Stimulated activated CD8-positive, alpha-beta memory T cell treated with anti-CD3 and anti-CD28 coated beads, Interleukin-15, amount 100 ng/mL, for 4 hours (primary cell): ENCODE measurements at regions not wholly inside any gene's neighbourhood (a gene's known extent, or its start where the extent isn't known, plus 50 kb on each side); places are given as distances from the start of the nearest gene placed in this dataset.

Experiments used
- DNase-seq, 2 donors: peaks; one replicate each; pipeline ENCODE4 v3.0.0-alpha.2; 2020; ENCODE audit warnings: low read depth in 2 of 2

DNA sequence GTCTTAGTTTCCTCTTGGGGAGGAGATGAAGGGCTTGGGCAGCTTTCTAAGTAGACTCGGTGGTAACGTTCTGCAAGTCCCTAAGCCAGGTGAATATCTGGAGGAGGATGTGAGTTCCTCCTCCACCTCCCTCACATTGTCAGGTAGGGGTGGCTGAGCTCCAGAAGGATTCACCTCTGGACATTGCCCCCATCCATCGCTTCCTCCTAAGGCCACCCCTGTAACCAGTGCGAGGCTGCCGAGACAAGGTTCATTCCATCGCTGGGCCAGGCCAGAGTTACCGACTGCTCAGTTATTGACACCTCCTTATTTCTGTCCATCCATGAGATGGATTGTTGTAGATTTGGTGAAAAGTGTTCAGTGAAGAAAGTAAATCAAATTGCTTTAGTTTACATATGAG, 334.1 kb upstream of the KLF6 start:
- no peak for DNase-seq

DNA sequence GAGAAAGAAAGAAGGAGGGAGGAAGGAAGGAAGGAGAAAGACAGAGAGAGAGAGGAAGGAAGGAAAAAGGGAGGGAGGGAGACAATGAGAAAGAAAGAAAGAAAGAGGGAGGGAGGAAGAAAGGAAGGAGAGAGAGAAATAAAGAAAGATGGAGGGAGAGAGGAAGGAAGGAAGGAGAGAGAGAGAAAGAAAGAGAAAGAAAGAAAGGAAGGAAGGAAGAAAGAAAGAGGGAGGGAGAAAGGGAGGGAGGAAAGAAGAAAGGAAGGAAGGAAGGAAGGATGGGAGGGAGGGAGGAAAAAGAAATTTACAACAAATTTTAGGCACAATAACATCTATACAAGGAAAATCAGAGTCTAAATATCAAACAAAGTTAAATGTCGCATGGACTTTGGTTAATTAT, 332.6 kb upstream of the KLF6 start:
- no peak for DNase-seq

- no peak for DNase-seq
These were observed 326.6 kb upstream of the KLF6 start for GRCh38 chr10:4111643-4112042.

DNA sequence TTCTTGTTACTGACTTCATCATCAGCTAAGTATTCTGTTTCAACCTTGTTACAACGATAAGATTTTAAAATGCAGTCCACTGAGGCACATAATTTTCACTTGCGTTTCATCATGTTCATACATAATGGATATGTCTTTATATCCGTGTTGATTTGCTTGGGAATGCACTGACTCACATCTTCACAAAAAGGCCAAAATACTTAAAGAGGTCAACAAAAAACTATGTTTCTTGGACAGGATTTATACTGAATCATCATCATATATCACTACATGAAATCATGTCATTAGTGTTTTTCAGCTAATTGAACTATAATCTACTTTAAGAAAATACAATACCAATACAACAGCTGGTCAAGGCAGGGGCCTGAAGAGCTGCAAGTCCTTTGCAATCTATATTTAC, 324.5 kb upstream of the KLF6 start:
- no peak for DNase-seq

GRCh38 chr10:4108693-4109092, 323.7 kb upstream of the KLF6 start:
- DNase-seq, result no peak

- DNase-seq, result no peak
These were observed 322.4 kb upstream of the KLF6 start for GRCh38 chr10:4107285-4107851.

DNA sequence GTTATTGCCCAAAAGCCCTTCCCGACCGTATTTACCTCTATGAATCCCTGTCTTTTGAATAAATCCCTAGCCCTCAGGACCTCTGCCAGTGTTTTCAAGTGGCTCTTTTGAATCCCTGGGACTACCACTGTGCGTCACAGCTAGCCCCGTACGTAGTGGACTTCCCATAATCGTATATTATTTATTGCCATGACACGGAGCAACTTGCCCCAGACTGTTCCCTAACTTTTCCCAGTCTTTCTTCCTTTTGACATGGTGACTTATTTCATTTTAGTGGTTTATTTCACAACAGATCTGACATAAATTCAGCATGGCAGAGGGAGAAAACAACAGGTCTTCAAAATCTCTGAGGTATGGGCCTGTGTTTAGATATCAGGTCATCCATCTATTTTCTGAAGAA, 318.6 kb upstream of the KLF6 start:
- no peak for DNase-seq

GRCh38 chr10:4102802-4103344, 317.9 kb upstream of the KLF6 start:
- no peak for DNase-seq

DNA sequence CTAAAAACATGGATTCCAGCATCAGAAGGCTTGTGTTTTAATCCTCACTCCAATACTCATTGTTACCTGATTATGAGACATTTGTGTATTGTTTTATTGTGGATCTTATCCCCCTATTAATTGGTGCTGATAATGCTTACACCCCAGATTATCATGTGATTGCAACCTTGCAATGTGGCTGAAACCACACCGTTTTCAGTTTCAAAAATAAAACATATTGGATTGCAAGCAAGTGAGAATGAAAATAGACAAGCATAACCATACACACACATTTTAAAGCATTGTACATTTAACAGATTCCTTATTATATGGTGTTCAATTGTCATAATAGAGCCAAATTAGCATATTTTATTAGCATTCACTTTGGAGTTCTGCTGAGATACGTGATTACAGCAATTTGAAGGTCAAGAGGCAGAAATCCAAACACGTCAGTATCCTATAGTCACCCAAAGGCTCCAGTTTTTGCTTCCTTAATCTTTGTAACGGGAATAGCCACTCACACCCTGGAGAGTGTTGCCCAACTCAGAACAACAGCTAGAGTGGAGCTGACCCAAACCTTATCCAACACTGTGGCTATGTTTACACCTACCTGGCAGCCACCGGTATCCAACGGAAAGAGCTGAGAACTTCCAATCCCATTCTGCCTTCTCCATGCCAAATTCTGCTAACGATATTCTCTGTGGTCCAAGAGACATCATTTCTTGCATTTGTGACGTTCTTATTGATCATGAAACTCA, 317.1 kb upstream of the KLF6 start:
- no peak for DNase-seq

- no peak for DNase-seq
These were observed 315.4 kb upstream of the KLF6 start for GRCh38 chr10:4100380-4100779.

DNA sequence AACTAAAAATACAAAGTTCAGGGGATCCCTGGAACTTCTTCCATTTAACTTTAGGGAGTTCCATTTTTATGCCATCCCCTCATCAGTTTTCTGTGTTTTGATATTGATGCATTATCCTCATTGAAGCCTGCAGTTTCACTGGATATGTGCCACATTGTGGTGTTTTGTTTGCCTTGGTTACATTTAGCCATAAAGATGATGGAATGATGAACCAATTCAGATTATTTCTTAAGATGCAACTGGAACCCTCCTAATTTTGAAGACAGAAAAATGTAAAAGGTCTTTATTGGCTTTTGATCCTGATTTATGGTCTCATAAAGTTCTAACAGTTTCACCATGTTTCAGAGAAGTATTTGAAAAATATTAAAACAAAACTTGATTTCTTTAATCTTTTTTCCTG, 314.2 kb upstream of the KLF6 start:
- DNase-seq, result no peak

DNA sequence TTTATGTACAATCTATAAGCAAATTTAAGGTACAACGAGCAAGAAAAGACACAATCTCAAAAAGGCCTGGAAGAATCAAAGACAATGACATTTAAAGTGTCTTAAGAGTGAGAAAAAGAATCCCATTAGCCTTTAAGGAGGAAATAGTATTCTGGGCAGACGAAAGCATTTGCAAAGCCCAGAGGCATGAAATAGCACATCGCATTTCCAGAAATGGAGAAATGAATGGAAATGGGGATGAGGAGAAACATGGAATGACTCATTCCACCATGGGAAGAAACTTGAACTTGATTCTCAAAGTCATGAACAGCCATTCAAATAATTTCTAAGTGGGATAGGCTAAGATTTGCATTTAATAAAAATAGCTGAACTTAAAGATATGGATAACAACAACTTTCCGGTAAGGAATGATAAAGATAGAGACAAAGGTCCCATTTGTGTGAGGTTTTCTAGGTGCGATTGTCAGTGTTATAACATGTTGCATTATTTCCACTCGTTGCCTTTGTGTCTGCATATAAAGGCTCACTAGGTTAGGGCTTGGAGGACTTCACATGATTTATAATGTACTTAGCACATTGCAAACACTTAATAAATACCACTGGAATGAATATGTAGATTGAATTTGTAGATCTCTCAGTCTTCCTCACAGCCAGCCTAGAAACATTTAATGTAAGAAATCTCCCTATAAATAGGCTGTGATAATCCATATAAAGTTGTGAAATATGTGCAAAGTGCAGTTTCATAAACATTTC, 310.3 kb upstream of the KLF6 start:
- no peak for DNase-seq

DNA sequence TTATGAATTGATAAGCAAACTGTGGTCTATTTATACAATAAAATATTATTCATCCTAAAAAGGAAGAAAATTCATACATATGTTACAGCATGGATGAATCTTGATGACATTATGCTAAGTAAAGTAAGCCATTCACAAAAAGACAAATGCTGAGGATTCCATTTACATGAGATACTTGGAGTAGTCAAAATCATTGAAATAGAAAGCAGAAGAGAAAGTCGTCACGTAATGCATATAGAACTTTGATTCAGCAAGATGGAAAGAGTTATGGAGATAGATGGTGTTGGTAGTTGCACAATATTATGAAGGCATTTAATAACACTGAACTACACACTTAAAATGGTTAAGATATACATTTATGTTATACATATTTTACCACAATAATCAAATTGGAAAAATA, 309.7 kb upstream of the KLF6 start:
- no peak for DNase-seq

DNA sequence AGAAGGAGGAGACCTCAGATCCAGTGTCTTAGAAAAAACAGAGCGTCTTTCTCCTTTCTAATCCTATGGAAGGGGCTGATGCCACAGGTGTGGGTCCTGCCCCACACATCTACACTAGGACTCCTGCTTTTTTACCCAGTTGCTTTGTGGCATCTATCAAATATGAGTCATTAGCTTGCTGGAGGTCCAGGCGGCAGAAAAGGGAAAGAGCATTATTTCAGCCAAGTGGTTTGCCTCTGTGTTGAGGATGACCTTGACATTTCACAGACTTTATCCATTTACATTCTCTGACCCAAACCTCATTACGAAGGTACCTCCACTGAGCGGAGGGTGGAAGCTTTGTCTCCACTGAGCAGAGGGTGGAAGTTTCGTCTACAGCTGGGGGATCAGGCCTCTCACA, 308.4 kb upstream of the KLF6 start:
- DNase-seq, result no peak

DNA sequence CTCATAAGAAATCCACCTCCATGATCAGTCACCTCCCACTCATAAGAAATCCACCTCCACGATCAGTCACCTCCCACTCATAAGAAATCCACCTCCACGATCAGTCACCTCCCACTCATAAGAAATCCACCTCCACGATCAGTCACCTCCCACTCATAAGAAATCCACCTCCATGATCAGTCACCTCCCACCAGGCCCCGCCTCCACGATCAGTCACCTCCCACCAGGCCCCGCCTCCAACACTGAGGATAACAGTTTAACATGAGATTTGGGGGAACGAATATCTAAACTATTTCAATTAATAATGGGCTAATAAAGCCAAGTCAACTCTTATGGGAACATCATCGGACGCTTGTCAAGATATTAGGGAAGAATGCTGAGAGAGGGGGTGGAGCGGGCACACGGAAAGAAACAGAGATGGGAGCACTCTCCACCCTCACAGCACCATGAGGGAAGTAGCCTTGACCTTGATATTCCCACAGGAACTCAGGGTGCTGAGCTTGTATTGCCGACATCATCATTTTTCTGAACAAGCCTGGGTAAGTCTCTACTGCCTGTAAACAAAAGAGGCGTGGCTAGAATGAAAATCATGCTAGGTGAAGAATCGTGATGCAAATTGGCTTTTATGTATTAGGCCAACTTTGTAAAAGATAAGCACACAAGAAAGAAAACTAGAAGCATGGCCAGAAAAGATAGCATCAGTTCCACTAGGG, 303.5 kb upstream of the KLF6 start:
- peak in 1 of 2 donors; percentile 11 for DNase-seq

- DNase-seq, result no peak
These were observed 301.3 kb upstream of the KLF6 start for GRCh38 chr10:4086131-4086898.

DNA sequence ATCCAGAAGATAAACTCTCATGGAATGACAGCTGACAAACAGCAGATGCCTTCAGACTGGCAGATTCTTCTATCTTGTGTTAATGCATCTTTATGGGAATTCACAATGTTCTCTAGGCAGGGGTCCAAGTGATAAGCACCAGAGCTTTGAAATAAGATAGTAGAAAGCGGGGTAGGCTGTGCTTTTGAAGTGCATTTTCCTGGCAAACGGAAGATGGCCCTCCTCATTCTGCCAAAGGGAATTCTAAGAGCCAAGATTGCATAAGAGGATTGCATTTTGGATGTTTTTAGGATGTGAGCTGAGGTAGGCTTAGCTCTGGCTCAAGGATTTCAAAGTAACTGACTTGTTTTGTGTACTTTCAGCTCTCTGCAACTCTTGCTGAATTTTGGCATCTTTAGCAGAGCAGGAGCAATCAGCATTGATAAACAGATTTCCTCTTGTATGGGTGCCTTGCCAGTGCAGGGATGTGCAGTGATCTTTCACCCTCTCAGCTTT, 298.5 kb upstream of the KLF6 start:
- DNase-seq, result no peak

GRCh38 chr10:4082861-4083260, 297.9 kb upstream of the KLF6 start:
- no peak for DNase-seq

DNA sequence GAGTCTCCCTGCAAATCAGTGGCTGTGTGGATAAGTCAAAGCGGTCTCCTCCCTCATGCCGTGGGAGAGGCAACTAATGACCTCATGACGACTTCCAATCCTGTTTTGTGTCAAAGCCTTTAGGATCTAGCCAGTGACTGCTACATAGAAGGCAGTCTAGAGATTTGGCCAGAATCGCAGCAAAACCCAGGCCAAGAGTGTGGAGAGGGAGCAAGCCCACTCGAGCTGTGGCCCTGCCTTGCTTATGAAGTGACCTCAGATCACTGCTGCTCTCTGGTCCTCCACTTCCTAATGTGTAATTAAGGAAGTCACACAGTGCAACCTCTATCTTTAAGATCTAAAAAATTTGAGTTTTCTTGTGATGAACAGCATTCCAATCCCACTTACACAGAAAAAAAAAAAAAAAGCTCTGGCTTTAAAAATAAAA, 296.7 kb upstream of the KLF6 start:
- no peak for DNase-seq

DNA sequence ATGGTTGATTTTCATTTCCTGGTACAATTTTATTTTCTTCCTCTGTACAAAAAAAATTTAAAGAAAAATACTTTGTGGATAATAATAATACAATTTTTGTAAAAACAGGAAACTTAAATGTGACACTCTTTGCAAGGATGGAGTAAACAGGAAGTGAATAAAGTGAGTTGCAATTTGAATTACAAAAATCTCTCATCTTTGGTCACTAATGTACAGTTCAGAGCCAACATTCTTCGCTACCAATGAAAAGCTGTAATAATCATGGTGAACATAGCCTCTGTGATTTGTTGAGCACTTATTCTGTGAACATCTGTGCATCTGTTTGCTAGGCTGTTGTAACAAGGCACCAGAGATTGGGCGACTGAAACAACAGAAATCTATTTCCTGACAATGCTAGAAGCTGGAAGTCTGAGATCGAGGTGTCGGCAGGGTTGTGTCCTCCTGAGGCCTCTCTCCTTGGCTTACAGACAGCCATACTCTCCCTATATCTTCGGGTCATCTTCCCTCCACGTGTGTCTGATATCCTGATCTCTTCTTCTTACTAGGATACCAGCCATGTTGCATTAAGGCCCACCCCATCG, 295.3 kb upstream of the KLF6 start:
- no peak for DNase-seq

GRCh38 chr10:4079803-4080202, 294.8 kb upstream of the KLF6 start:
- DNase-seq, result no peak
